ENCODE measurements at regions not wholly inside any gene's neighbourhood (a gene's known extent, or its start where the extent isn't known, plus 50 kb on each side); places are given as distances from the start of the nearest gene placed in this dataset.

GRCh38 chr16:55184052-55184451 is 140.0 kb upstream of the IRX6 start:
- TF ChIP-seq POLR2AphosphoS5 (IDR thresholded peaks at IDR 0.05; ENCODE audit: insufficient read depth, low read depth, low read length) (no peak), EZH2 (IDR thresholded peaks at IDR 0.05; ENCODE audit: borderline replicate concordance, low read depth, low read length, severe bottlenecking) (no peak), FOS (IDR thresholded peaks at IDR 0.05; ENCODE audit: borderline replicate concordance, insufficient read depth, low read length) (no peak), CTCF (IDR thresholded peaks at IDR 0.05; ENCODE audit: extremely low read depth in 1 of 2, insufficient read depth in 1 of 2, low read depth in 1 of 2, low read length in 2 of 2) (no peak), JUN (IDR thresholded peaks at IDR 0.05; ENCODE audit: borderline replicate concordance, insufficient read depth, insufficient read length, low read depth) (no peak), POLR2A (IDR thresholded peaks at IDR 0.05; ENCODE audit: low read depth, low read length) (no peak), MAX (IDR thresholded peaks at IDR 0.05; ENCODE audit: insufficient read depth, insufficient read length) (no peak), GATA2 (IDR thresholded peaks at IDR 0.05; ENCODE audit: insufficient read depth, insufficient read length, low read depth, low read length) (no peak), MYC (IDR thresholded peaks at IDR 0.05; ENCODE audit: low read depth, low read length) (no peak)
- DNase-seq (ENCODE audit: low read depth, low spot score) = no peak
- Histone ChIP-seq H3K9ac (replicated peaks; ENCODE audit: extremely low read depth, insufficient read depth, low read length) (no peak overlapping the region), H2AFZ (ENCODE audit: low read depth, low read length) (no peak overlapping the region), H3K79me2 (ENCODE audit: control insufficient read depth, insufficient read depth, low read length) (no peaks in the 10 kb centered on the region), H3K4me1 (ENCODE audit: control insufficient read depth, extremely low read depth, insufficient read depth, low read length) (no peaks in the 10 kb centered on the region), H4K20me1 (replicated peaks; ENCODE audit: control insufficient read depth, extremely low read depth, insufficient read depth, low read length) (no peaks in the 10 kb centered on the region), H3K36me3 (ENCODE audit: control insufficient read depth in 2 of 2, extremely low read depth in 1 of 2, insufficient read depth in 2 of 2, low read length in 2 of 2) (no peaks in the 10 kb centered on the region), H3K4me3 (replicated peaks in 1 of 3; ENCODE audit: insufficient read depth in 1 of 3, low read depth in 1 of 3, low read length in 3 of 3) (no peak overlapping the region), H3K9me3 (replicated peaks; ENCODE audit: control insufficient read depth, insufficient read depth, low read length) (no peaks in the 10 kb centered on the region), H3K9me1 (replicated peaks; ENCODE audit: control insufficient read depth, extremely low read depth, insufficient read depth, low read length) (no peaks in the 10 kb centered on the region), H3K27me3 (ENCODE audit: control insufficient read depth in 2 of 2, insufficient read depth in 2 of 2, low read length in 2 of 2) (no peaks in the 10 kb centered on the region), H3K27ac (ENCODE audit: insufficient read depth, low read depth, low read length) (no peak overlapping the region), H3K4me2 (ENCODE audit: insufficient read depth, low read length) (no peak overlapping the region)
- FAIRE-seq = no peak
- intact Hi-C loops (cut with micrococcal nuclease) (no loop called here), dilution Hi-C loops (cut with MboI; ENCODE audit: extremely low pct_ligation_motif_present, low sequenced_read_pairs) (no loop called here)
- CTCF ChIA-PET = interaction anchor here (0.7 kb wide), 1 partner anchor 15 kb away, joined by 3 read pairs; no protein-coding TSS in a partner anchor
- POLR2A ChIA-PET = no interaction called here
- no TSS peak for BruUV-seq (replicated peaks)

All from endothelial cell of umbilical vein (primary cell).